ENCODE measurements at regions not wholly inside any gene's neighbourhood (a gene's known extent, or its start where the extent isn't known, plus 50 kb on each side); places are given as distances from the start of the nearest gene placed in this dataset.

GRCh38 chr21:26669215-26669764 is 96.2 kb upstream of the CYYR1 start:
- Histone ChIP-seq H3K27ac (no peak overlapping the region), H3K36me3 (no peaks in the 10 kb centered on the region), H3K4me1 (ENCODE audit: control insufficient read depth in 1 of 2, low read depth in 2 of 2) (no peaks in the 10 kb centered on the region), H3K4me3 (no peak overlapping the region), H3K27me3 (replicated peaks; ENCODE audit: insufficient read depth) (no peaks in the 10 kb centered on the region), H3K9me3 (no peaks in the 10 kb centered on the region)
- DNase-seq (ENCODE audit: low spot score) (no peak), ATAC-seq (ENCODE audit: insufficient number of reproducible peaks, low FRiP score, low read depth) (no peak)
- no peak for TF ChIP-seq CTCF (IDR thresholded peaks at IDR 0.05)

- Histone ChIP-seq H3K9me3 (no peaks in the 10 kb centered on the region), H3K27me3 (replicated peaks; ENCODE audit: insufficient read depth) (no peaks in the 10 kb centered on the region), H3K36me3 (no peaks in the 10 kb centered on the region), H3K4me1 (ENCODE audit: control insufficient read depth in 1 of 2, low read depth in 2 of 2) (no peaks in the 10 kb centered on the region), H3K4me3 (no peak overlapping the region), H3K27ac (no peak overlapping the region)
- ATAC-seq (ENCODE audit: insufficient number of reproducible peaks, low FRiP score, low read depth) (no peak), DNase-seq (ENCODE audit: low spot score) (no peak)
- TF ChIP-seq CTCF (IDR thresholded peaks at IDR 0.05): no peak
Measured at GRCh38 chr21:26659757-26660156, 86.7 kb upstream of the CYYR1 start.

GRCh38 chr21:26659182-26659581 is 86.1 kb upstream of the CYYR1 start:
- Histone ChIP-seq H3K36me3 (no peaks in the 10 kb centered on the region), H3K4me1 (ENCODE audit: control insufficient read depth in 1 of 2, low read depth in 2 of 2) (no peaks in the 10 kb centered on the region), H3K27ac (no peak overlapping the region), H3K9me3 (no peaks in the 10 kb centered on the region), H3K4me3 (no peak overlapping the region), H3K27me3 (replicated peaks; ENCODE audit: insufficient read depth) (no peaks in the 10 kb centered on the region)
- no peak for ATAC-seq (ENCODE audit: insufficient number of reproducible peaks, low FRiP score, low read depth)
- no peak for TF ChIP-seq CTCF (IDR thresholded peaks at IDR 0.05)
- DNase-seq (ENCODE audit: low spot score): no peak

- H3K36me3 ChIP-seq: no peaks in the 10 kb centered on the region
- no peaks in the 10 kb centered on the region for H3K27me3 ChIP-seq (replicated peaks; ENCODE audit: insufficient read depth)
- H3K4me1 ChIP-seq (ENCODE audit: control insufficient read depth in 1 of 2, low read depth in 2 of 2): no peaks in the 10 kb centered on the region
- no peak for TF ChIP-seq CTCF (IDR thresholded peaks at IDR 0.05)
- no peak overlapping the region for H3K27ac ChIP-seq
- no peak for ATAC-seq (ENCODE audit: insufficient number of reproducible peaks, low FRiP score, low read depth)
- no peak overlapping the region for H3K4me3 ChIP-seq
- H3K9me3 ChIP-seq: no peaks in the 10 kb centered on the region
- DNase-seq (ENCODE audit: low spot score): no peak
Measured at GRCh38 chr21:26655460-26655859, 82.4 kb upstream of the CYYR1 start.

- no peaks in the 10 kb centered on the region for H3K9me3 ChIP-seq
- H3K36me3 ChIP-seq: no peaks in the 10 kb centered on the region
- TF ChIP-seq CTCF (IDR thresholded peaks at IDR 0.05): no peak
- ATAC-seq (ENCODE audit: insufficient number of reproducible peaks, low FRiP score, low read depth) (no peak), DNase-seq (ENCODE audit: low spot score) (no peak)
- H3K27me3 ChIP-seq (replicated peaks; ENCODE audit: insufficient read depth): no peaks in the 10 kb centered on the region
- H3K4me1 ChIP-seq (ENCODE audit: control insufficient read depth in 1 of 2, low read depth in 2 of 2): no peaks in the 10 kb centered on the region
- H3K27ac ChIP-seq: no peak overlapping the region
- no peak overlapping the region for H3K4me3 ChIP-seq
Measured at GRCh38 chr21:26653430-26653829, 80.3 kb upstream of the CYYR1 start.
